ENCODE measurements at regions not wholly inside any gene's neighbourhood (a gene's known extent, or its start where the extent isn't known, plus 50 kb on each side); places are given as distances from the start of the nearest gene placed in this dataset.

DNA sequence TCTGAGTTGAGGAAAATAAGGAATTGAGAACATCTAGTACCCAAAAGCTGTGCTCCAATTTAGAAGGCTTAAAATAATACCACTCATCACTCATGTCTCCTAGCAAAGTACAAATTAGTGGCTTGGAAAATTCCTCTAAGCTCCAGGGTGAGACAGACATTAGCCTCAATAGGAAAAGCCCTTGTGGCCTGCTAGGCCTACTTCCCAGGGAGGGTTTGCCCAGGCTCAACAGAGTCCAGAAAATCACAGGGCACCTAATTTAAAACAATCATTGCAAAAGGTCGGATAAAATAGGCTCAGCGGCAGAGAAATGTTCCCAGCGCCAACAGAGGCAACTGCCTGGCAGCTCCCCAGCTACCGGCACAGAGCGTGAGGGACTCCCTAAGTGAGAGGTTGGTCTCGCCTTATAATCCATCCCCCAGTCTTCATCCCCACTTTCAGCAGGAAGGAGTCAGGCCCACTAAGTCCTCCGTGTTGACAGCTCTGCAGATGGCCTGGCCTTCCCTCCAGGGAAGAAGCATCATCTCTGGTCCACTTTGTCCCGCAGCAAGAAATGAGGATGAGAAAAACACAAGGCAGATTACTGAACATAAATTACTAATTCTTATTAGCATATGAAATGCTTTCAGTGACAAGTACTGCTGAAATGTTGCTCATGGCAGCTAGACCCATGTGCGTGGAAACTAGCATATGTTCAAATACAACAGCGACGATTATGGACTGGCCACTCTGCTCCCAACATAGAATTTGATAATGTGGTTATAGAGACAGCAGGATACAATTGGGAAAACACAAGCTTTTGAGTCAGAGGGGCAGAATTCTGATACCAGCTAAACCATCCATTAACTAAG is 1177.7 kb upstream of the AUTS2 start:
- H3K9me3 Mint-ChIP-seq = peaks cover 6 to 20% (median 6%) of the 10 kb centered on the region in 3 donors
- ChIA-PET CTCF (interaction anchor here in 1 of 2 donors (0.6 kb wide), 1 partner anchor 82 kb away, joined by 4 read pairs; no protein-coding TSS in a partner anchor), POLR2A (no interaction called here)
- no peaks in the 10 kb centered on the region for H3K9me3 ChIP-seq
- H3K4me3 ChIP-seq (ENCODE audit: control insufficient read depth in 1 of 2, extremely low read depth in 1 of 2, low read length in 1 of 2) = no peak overlapping the region
- ATAC-seq (replicated peaks in 1 of 4) = no peak
- H3K4me1 Mint-ChIP-seq = no peaks in the 10 kb centered on the region
- 92% methylated on average over 6 of the region's 11 CpGs for WGBS (ENCODE audit: insufficient coverage)
- H3K4me3 Mint-ChIP-seq = no peak overlapping the region
- H3K27ac ChIP-seq (ENCODE audit: low read length) = no peak overlapping the region
- no peaks in the 10 kb centered on the region for H3K36me3 Mint-ChIP-seq
- no peaks in the 10 kb centered on the region for H3K4me1 ChIP-seq (ENCODE audit: control insufficient read depth in 1 of 2, extremely low read depth in 1 of 2, insufficient read depth in 2 of 2, low read length in 2 of 2)
- no peaks in the 10 kb centered on the region for H3K27me3 Mint-ChIP-seq
- H3K27me3 ChIP-seq (replicated peaks in 1 of 2; ENCODE audit: control insufficient read depth in 2 of 2, extremely low read depth in 1 of 2, insufficient read depth in 2 of 2, low read length in 1 of 2) = peaks cover 0 to 3% of the 10 kb centered on the region in 2 experiments
- DNase-seq = no peak
- no peaks in the 10 kb centered on the region for H3K36me3 ChIP-seq (ENCODE audit: control insufficient read depth in 2 of 2, extremely low read depth in 1 of 2, insufficient read depth in 1 of 2, low read length in 1 of 2)
- H3K27ac Mint-ChIP-seq = no peak overlapping the region

DNA sequence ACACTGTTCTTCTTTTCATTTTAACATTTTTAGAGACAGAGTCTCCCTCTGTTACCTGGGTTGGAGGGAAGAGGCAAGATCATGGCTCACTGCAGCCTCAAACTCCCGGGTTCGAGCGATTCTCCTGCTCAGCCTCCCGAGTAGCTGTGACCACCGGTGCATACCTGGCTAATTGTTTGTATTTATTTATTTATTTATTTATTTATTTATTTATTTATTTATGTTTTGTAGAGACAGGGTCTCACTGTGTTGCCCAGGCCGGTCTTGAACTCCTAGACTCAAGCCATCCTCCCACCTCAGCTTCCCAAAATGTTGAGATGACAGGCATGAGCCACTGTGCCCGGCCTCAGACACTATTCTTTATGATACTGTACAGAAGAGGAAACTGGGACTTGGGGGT is 1176.6 kb upstream of the AUTS2 start:
- Mint-ChIP-seq H3K36me3 (no peaks in the 10 kb centered on the region), H3K27ac (no peak overlapping the region), H3K4me1 (no peaks in the 10 kb centered on the region), H3K27me3 (no peaks in the 10 kb centered on the region), H3K4me3 (no peak overlapping the region), H3K9me3 (peaks cover 6 to 20% (median 6%) of the 10 kb centered on the region in 3 donors)
- Histone ChIP-seq H3K4me1 (ENCODE audit: control insufficient read depth in 1 of 2, extremely low read depth in 1 of 2, insufficient read depth in 2 of 2, low read length in 2 of 2) (no peaks in the 10 kb centered on the region), H3K27me3 (replicated peaks in 1 of 2; ENCODE audit: control insufficient read depth in 2 of 2, extremely low read depth in 1 of 2, insufficient read depth in 2 of 2, low read length in 1 of 2) (peaks cover 0 to 3% of the 10 kb centered on the region in 2 experiments), H3K36me3 (ENCODE audit: control insufficient read depth in 2 of 2, extremely low read depth in 1 of 2, insufficient read depth in 1 of 2, low read length in 1 of 2) (no peaks in the 10 kb centered on the region), H3K27ac (ENCODE audit: low read length) (no peak overlapping the region), H3K9me3 (no peaks in the 10 kb centered on the region), H3K4me3 (ENCODE audit: control insufficient read depth in 1 of 2, extremely low read depth in 1 of 2, low read length in 1 of 2) (no peak overlapping the region)
- WGBS (ENCODE audit: insufficient coverage) = no CpG with 5 or more reads among the region's 7 CpGs
- POLR2A ChIA-PET = no interaction called here
- CTCF ChIA-PET = no interaction called here
- ATAC-seq (replicated peaks in 1 of 4) = no peak
- DNase-seq = no peak

DNA sequence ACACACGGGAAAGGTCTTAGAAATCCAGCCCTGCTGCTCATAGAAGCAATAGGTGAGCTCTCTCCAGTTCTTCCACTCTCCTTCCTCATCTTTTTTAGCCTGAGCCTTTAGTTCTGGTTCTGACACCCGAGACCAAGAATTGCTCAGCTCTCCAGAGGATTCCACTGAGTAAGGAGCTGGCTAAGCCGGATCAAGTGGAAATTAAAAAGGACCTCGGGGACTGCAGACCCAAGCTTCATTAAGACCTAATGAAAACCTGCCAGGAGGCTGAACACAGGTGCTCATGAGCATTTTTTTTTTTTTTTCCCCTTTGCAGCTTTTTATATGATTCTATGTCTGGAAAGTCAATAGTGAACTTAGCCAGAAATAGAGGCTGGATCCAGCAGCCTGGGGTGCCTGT is 1176.0 kb upstream of the AUTS2 start:
- H3K27ac Mint-ChIP-seq = no peak overlapping the region
- Histone ChIP-seq H3K27ac (ENCODE audit: low read length) (no peak overlapping the region), H3K36me3 (ENCODE audit: control insufficient read depth in 2 of 2, extremely low read depth in 1 of 2, insufficient read depth in 1 of 2, low read length in 1 of 2) (no peaks in the 10 kb centered on the region), H3K27me3 (replicated peaks in 1 of 2; ENCODE audit: control insufficient read depth in 2 of 2, extremely low read depth in 1 of 2, insufficient read depth in 2 of 2, low read length in 1 of 2) (peaks cover 0 to 3% of the 10 kb centered on the region in 2 experiments), H3K9me3 (no peaks in the 10 kb centered on the region), H3K4me1 (ENCODE audit: control insufficient read depth in 1 of 2, extremely low read depth in 1 of 2, insufficient read depth in 2 of 2, low read length in 2 of 2) (no peaks in the 10 kb centered on the region), H3K4me3 (ENCODE audit: control insufficient read depth in 1 of 2, extremely low read depth in 1 of 2, low read length in 1 of 2) (no peak overlapping the region)
- H3K4me3 Mint-ChIP-seq = no peak overlapping the region
- ATAC-seq (replicated peaks in 1 of 4) = no peak
- H3K27me3 Mint-ChIP-seq = no peaks in the 10 kb centered on the region
- POLR2A ChIA-PET = no interaction called here
- DNase-seq = no peak
- 100% methylated on average over 2 of the region's 4 CpGs for WGBS (ENCODE audit: insufficient coverage)
- CTCF ChIA-PET = no interaction called here
- H3K9me3 Mint-ChIP-seq = peaks cover 6 to 22% (median 8%) of the 10 kb centered on the region in 3 donors
- H3K4me1 Mint-ChIP-seq = no peaks in the 10 kb centered on the region
- H3K36me3 Mint-ChIP-seq = no peaks in the 10 kb centered on the region

DNA sequence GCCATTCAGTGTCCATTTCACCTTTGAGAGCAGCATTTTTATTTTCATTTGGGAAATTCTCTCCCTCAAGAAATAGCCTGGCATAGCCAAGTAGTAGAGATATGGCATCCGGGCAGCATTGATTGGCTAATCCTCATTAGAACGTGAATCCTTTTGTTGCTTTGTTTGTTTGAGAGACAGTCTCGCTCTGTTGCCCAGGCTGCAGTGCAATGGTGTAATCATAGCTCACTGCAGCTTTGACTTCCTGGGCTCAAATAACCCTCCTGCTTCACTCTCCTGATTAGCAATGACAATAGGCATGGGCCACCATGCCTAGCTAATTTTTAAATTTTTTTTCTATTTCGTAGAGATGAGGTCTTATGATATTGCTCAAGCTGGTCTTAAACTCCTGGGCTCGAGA is 1174.9 kb upstream of the AUTS2 start:
- no peak overlapping the region for H3K27ac Mint-ChIP-seq
- CTCF ChIA-PET = no interaction called here
- H3K27me3 Mint-ChIP-seq = no peaks in the 10 kb centered on the region
- DNase-seq = no peak
- H3K27me3 ChIP-seq (replicated peaks in 1 of 2; ENCODE audit: control insufficient read depth in 2 of 2, extremely low read depth in 1 of 2, insufficient read depth in 2 of 2, low read length in 1 of 2) = peaks cover 0 to 3% of the 10 kb centered on the region in 2 experiments
- H3K9me3 ChIP-seq = no peaks in the 10 kb centered on the region
- H3K4me1 Mint-ChIP-seq = no peaks in the 10 kb centered on the region
- ATAC-seq (replicated peaks in 1 of 4) = no peak
- H3K4me1 ChIP-seq (ENCODE audit: control insufficient read depth in 1 of 2, extremely low read depth in 1 of 2, insufficient read depth in 2 of 2, low read length in 2 of 2) = no peaks in the 10 kb centered on the region
- 100% methylated on average over 1 of the region's 5 CpGs for WGBS (ENCODE audit: insufficient coverage)
- H3K4me3 ChIP-seq (ENCODE audit: control insufficient read depth in 1 of 2, extremely low read depth in 1 of 2, low read length in 1 of 2) = no peak overlapping the region
- H3K36me3 ChIP-seq (ENCODE audit: control insufficient read depth in 2 of 2, extremely low read depth in 1 of 2, insufficient read depth in 1 of 2, low read length in 1 of 2) = no peaks in the 10 kb centered on the region
- H3K36me3 Mint-ChIP-seq = no peaks in the 10 kb centered on the region
- H3K27ac ChIP-seq (ENCODE audit: low read length) = no peak overlapping the region
- POLR2A ChIA-PET = no interaction called here
- peaks cover 8 to 22% (median 9%) of the 10 kb centered on the region in 3 donors for H3K9me3 Mint-ChIP-seq
- no peak overlapping the region for H3K4me3 Mint-ChIP-seq

DNA sequence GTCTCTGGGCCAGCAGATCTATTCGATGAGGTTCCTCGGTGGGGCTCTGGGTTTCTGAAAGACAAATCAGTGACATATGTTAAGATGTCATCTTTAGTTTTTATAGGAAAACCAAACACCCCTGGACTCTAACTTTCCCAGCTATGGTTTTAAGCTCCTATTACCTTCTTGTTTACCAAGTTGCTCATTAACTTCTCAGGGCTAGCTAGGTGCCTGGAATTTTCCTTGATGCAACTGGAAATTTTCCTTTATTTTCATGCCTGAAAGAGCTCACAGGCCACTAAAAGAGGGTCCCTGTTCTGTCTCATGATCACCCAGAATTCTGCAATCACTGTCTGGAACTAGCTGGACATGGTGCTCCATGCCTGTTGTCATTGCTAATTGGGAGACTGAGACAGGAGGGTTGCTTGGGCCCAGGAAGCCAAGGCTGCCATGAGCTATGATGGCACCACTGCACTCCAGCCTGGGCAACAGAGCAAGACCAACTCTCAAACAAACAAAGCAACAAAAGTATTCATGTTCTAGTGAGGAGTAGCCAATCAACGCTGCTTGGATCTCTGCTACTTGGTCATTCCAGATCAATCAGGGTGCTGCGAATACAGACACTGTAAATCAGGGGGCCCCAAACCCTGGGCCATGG is 1173.5 kb upstream of the AUTS2 start:
- Histone ChIP-seq H3K36me3 (ENCODE audit: control insufficient read depth in 2 of 2, extremely low read depth in 1 of 2, insufficient read depth in 1 of 2, low read length in 1 of 2) (no peaks in the 10 kb centered on the region), H3K9me3 (no peaks in the 10 kb centered on the region), H3K4me1 (ENCODE audit: control insufficient read depth in 1 of 2, extremely low read depth in 1 of 2, insufficient read depth in 2 of 2, low read length in 2 of 2) (no peaks in the 10 kb centered on the region), H3K27ac (ENCODE audit: low read length) (no peak overlapping the region), H3K27me3 (replicated peaks in 1 of 2; ENCODE audit: control insufficient read depth in 2 of 2, extremely low read depth in 1 of 2, insufficient read depth in 2 of 2, low read length in 1 of 2) (peaks cover 0 to 3% of the 10 kb centered on the region in 2 experiments), H3K4me3 (ENCODE audit: control insufficient read depth in 1 of 2, extremely low read depth in 1 of 2, low read length in 1 of 2) (no peak overlapping the region)
- CTCF ChIA-PET = no interaction called here
- Mint-ChIP-seq H3K27ac (no peak overlapping the region), H3K4me1 (no peaks in the 10 kb centered on the region), H3K36me3 (no peaks in the 10 kb centered on the region), H3K9me3 (peaks cover 16 to 23% (median 17%) of the 10 kb centered on the region in 3 donors), H3K27me3 (no peaks in the 10 kb centered on the region), H3K4me3 (no peak overlapping the region)
- POLR2A ChIA-PET = no interaction called here
- WGBS (ENCODE audit: insufficient coverage) = 93% methylated on average over 2 of the region's 4 CpGs
- no peak for DNase-seq
- ATAC-seq (replicated peaks in 1 of 4) = no peak

DNA sequence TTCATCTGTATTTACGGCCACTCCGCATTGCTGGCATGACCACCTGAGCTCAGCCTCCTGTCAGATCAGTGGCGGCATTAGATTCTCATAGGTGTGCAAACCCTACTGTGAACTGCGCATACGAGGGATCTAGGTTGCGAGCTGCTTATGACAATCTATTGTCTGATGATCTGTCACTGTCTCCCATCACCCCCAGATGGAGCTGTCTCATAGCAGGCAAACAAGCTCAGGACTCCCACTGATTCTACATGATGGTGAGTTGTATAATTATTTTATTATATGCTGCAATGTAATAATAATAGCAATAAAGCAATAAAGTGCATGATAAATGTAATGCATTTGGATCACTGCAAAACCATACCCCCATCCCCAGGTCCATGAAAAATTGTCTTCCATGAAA is 1172.9 kb upstream of the AUTS2 start:
- CTCF ChIA-PET = no interaction called here
- H3K9me3 ChIP-seq = no peaks in the 10 kb centered on the region
- H3K4me3 ChIP-seq (ENCODE audit: control insufficient read depth in 1 of 2, extremely low read depth in 1 of 2, low read length in 1 of 2) = no peak overlapping the region
- Mint-ChIP-seq H3K9me3 (peaks cover 11 to 19% (median 16%) of the 10 kb centered on the region in 3 donors), H3K4me1 (no peaks in the 10 kb centered on the region), H3K27ac (no peak overlapping the region), H3K27me3 (no peaks in the 10 kb centered on the region), H3K4me3 (no peak overlapping the region), H3K36me3 (no peaks in the 10 kb centered on the region)
- no peak overlapping the region for H3K27ac ChIP-seq (ENCODE audit: low read length)
- POLR2A ChIA-PET = no interaction called here
- no peaks in the 10 kb centered on the region for H3K36me3 ChIP-seq (ENCODE audit: control insufficient read depth in 2 of 2, extremely low read depth in 1 of 2, insufficient read depth in 1 of 2, low read length in 1 of 2)
- peaks cover 0 to 3% of the 10 kb centered on the region in 2 experiments for H3K27me3 ChIP-seq (replicated peaks in 1 of 2; ENCODE audit: control insufficient read depth in 2 of 2, extremely low read depth in 1 of 2, insufficient read depth in 2 of 2, low read length in 1 of 2)
- ATAC-seq (replicated peaks in 1 of 4) (no peak), DNase-seq (no peak)
- WGBS (ENCODE audit: insufficient coverage) = 91% methylated on average over 5 of the region's 6 CpGs
- no peaks in the 10 kb centered on the region for H3K4me1 ChIP-seq (ENCODE audit: control insufficient read depth in 1 of 2, extremely low read depth in 1 of 2, insufficient read depth in 2 of 2, low read length in 2 of 2)
